ENCODE measurements at regions not wholly inside any gene's neighbourhood (a gene's known extent, or its start where the extent isn't known, plus 50 kb on each side); places are given as distances from the start of the nearest gene placed in this dataset.
"Not testable (repeated sequence)": the region's sequence is repeated elsewhere in the genome, so short reads cannot be mapped to it uniquely, and the experiment has no call there.

- Histone ChIP-seq H3K27ac (ENCODE audit: low read length) (no peak overlapping the region), H3K27me3 (ENCODE audit: control insufficient read depth, insufficient read depth, low read length) (no peaks in the 10 kb centered on the region), H3K9me3 (ENCODE audit: control insufficient read depth, insufficient read depth, low read length) (no peaks in the 10 kb centered on the region), H3K4me1 (ENCODE audit: control insufficient read depth, insufficient read depth, low read length) (no peaks in the 10 kb centered on the region), H3K36me3 (ENCODE audit: control insufficient read depth, insufficient read depth, low read length) (no peaks in the 10 kb centered on the region), H3K4me3 (ENCODE audit: low read length) (no peak overlapping the region)
- WGBS (ENCODE audit: insufficient coverage) = 95% methylated on average over 3 of the region's 3 CpGs
- TF ChIP-seq CTCF (IDR thresholded peaks at IDR 0.05) = no peak
- H3K4me3 Mint-ChIP-seq = no peak overlapping the region
- peaks cover 17 to 28% of the 10 kb centered on the region in 2 donors for H3K9me3 Mint-ChIP-seq
- no peaks in the 10 kb centered on the region for H3K27me3 Mint-ChIP-seq (ENCODE audit: low read depth in 2 of 2)
- ATAC-seq = no peak
- DNase-seq = no peak
- H3K4me1 Mint-ChIP-seq = no peaks in the 10 kb centered on the region
- intact Hi-C loops (cut with micrococcal nuclease) = no loop called here
- H3K27ac Mint-ChIP-seq = no peak overlapping the region
- no peaks in the 10 kb centered on the region for H3K36me3 Mint-ChIP-seq
Observed at GRCh38 chr4:186871856-186872255, 148.2 kb upstream of the FAT1 start.

- WGBS (ENCODE audit: insufficient coverage) = no CpG with 5 or more reads among the region's 1 CpG
Observed at GRCh38 chr4:186873095-186873494, 149.4 kb upstream of the FAT1 start.

GRCh38 chr4:186875476-186875875, 151.8 kb upstream of the FAT1 start:
- Histone ChIP-seq H3K27me3 (ENCODE audit: control insufficient read depth, insufficient read depth, low read length) (no peaks in the 10 kb centered on the region), H3K4me1 (ENCODE audit: control insufficient read depth, insufficient read depth, low read length) (no peaks in the 10 kb centered on the region), H3K9me3 (ENCODE audit: control insufficient read depth, insufficient read depth, low read length) (no peaks in the 10 kb centered on the region), H3K4me3 (ENCODE audit: low read length) (no peak overlapping the region), H3K27ac (ENCODE audit: low read length) (no peak overlapping the region), H3K36me3 (ENCODE audit: control insufficient read depth, insufficient read depth, low read length) (no peaks in the 10 kb centered on the region)
- DNase-seq (no peak), ATAC-seq (no peak)
- no peak overlapping the region for H3K27ac Mint-ChIP-seq
- no peaks in the 10 kb centered on the region for H3K36me3 Mint-ChIP-seq
- intact Hi-C loops (cut with micrococcal nuclease) = no loop called here
- H3K4me3 Mint-ChIP-seq = no peak overlapping the region
- H3K27me3 Mint-ChIP-seq (ENCODE audit: low read depth in 2 of 2) = no peaks in the 10 kb centered on the region
- H3K4me1 Mint-ChIP-seq = no peaks in the 10 kb centered on the region
- peaks cover 20 to 31% of the 10 kb centered on the region in 2 donors for H3K9me3 Mint-ChIP-seq
- TF ChIP-seq CTCF (IDR thresholded peaks at IDR 0.05) = no peak
- WGBS (ENCODE audit: insufficient coverage) = no CpG with 5 or more reads among the region's 1 CpG

More at GRCh38 chr4:186873095-186873494, 149.4 kb upstream of the FAT1 start:
- H3K9me3 Mint-ChIP-seq = peaks cover 22 to 30% of the 10 kb centered on the region in 2 donors
- H3K4me3 ChIP-seq (ENCODE audit: low read length); H3K27ac Mint-ChIP-seq; H3K36me3 ChIP-seq (ENCODE audit: control insufficient read depth, insufficient read depth, low read length); H3K4me3 Mint-ChIP-seq; H3K27me3 Mint-ChIP-seq (ENCODE audit: low read depth in 2 of 2); H3K36me3 Mint-ChIP-seq; ATAC-seq; H3K4me1 Mint-ChIP-seq; intact Hi-C loops (cut with micrococcal nuclease); H3K27ac ChIP-seq (ENCODE audit: low read length); DNase-seq; H3K9me3 ChIP-seq (ENCODE audit: control insufficient read depth, insufficient read depth, low read length); H3K4me1 ChIP-seq (ENCODE audit: control insufficient read depth, insufficient read depth, low read length); H3K27me3 ChIP-seq (ENCODE audit: control insufficient read depth, insufficient read depth, low read length): not testable (repeated sequence)

- no peak for DNase-seq
- H3K9me3 Mint-ChIP-seq = peaks cover 24 to 29% of the 10 kb centered on the region in 2 donors
Observed at GRCh38 chr4:186876961-186877626, 153.4 kb upstream of the FAT1 start.

More at GRCh38 chr4:186876961-186877626, 153.4 kb upstream of the FAT1 start:
- no peaks in the 10 kb centered on the region for H3K36me3 Mint-ChIP-seq
- intact Hi-C loops (cut with micrococcal nuclease) = no loop called here
- no peak for TF ChIP-seq CTCF (IDR thresholded peaks at IDR 0.05)
- no peaks in the 10 kb centered on the region for H3K4me1 ChIP-seq (ENCODE audit: control insufficient read depth, insufficient read depth, low read length)
- no peak overlapping the region for H3K4me3 ChIP-seq (ENCODE audit: low read length)
- WGBS (ENCODE audit: insufficient coverage) = 69% methylated on average over 5 of the region's 6 CpGs
- no peaks in the 10 kb centered on the region for H3K27me3 ChIP-seq (ENCODE audit: control insufficient read depth, insufficient read depth, low read length)
- H3K36me3 ChIP-seq (ENCODE audit: control insufficient read depth, insufficient read depth, low read length) = no peaks in the 10 kb centered on the region
- H3K9me3 ChIP-seq (ENCODE audit: control insufficient read depth, insufficient read depth, low read length) = no peaks in the 10 kb centered on the region
- H3K4me3 Mint-ChIP-seq = no peak overlapping the region
- no peak overlapping the region for H3K27ac ChIP-seq (ENCODE audit: low read length)
- peak in 1 of 3 donors; percentile 41 for ATAC-seq
- no peak overlapping the region for H3K27ac Mint-ChIP-seq
- H3K27me3 Mint-ChIP-seq (ENCODE audit: low read depth in 2 of 2) = no peaks in the 10 kb centered on the region
- no peaks in the 10 kb centered on the region for H3K4me1 Mint-ChIP-seq
